ENCODE measurements at regions not wholly inside any gene's neighbourhood (a gene's known extent, or its start where the extent isn't known, plus 50 kb on each side); places are given as distances from the start of the nearest gene placed in this dataset.

DNA sequence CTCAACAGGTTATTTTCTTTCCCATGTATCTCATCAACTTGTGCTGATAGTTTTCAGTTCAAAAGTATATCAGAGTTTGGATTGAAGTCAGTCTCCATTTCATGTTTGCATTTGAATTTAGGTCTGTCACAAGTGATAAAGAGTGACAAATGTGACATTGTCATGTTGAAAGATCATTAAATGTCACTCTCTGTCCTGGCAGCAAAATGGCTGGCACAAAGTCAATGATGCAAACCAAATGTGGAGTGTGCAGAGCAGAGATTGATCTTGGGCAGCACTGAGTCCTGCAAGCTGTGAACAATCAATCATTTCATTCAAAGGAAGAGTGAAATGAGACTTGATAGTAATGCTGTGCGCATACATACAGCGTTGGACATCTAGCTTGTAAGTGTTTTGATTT lies 421.8 kb upstream of the CDH7 start:
- no peak for ATAC-seq
- TF ChIP-seq, protein P1, sequence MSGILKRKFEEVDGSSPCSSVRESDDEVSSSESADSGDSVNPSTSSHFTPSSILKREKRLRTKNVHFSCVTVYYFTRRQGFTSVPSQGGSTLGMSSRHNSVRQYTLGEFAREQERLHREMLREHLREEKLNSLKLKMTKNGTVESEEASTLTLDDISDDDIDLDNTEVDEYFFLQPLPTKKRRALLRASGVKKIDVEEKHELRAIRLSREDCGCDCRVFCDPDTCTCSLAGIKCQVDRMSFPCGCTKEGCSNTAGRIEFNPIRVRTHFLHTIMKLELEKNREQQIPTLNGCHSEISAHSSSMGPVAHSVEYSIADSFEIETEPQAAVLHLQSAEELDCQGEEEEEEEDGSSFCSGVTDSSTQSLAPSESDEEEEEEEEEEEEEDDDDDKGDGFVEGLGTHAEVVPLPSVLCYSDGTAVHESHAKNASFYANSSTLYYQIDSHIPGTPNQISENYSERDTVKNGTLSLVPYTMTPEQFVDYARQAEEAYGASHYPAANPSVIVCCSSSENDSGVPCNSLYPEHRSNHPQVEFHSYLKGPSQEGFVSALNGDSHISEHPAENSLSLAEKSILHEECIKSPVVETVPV (CRISPR knock-in tag; IDR thresholded peaks at IDR 0.05) = no peak
- TF ChIP-seq, protein P2, sequence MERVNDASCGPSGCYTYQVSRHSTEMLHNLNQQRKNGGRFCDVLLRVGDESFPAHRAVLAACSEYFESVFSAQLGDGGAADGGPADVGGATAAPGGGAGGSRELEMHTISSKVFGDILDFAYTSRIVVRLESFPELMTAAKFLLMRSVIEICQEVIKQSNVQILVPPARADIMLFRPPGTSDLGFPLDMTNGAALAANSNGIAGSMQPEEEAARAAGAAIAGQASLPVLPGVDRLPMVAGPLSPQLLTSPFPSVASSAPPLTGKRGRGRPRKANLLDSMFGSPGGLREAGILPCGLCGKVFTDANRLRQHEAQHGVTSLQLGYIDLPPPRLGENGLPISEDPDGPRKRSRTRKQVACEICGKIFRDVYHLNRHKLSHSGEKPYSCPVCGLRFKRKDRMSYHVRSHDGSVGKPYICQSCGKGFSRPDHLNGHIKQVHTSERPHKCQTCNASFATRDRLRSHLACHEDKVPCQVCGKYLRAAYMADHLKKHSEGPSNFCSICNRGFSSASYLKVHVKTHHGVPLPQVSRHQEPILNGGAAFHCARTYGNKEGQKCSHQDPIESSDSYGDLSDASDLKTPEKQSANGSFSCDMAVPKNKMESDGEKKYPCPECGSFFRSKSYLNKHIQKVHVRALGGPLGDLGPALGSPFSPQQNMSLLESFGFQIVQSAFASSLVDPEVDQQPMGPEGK (CRISPR knock-in tag; IDR thresholded peaks at IDR 0.05; ENCODE audit: borderline replicate concordance) = no peak
- TF ChIP-seq ESRRG (CRISPR knock-in tag; IDR thresholded peaks at IDR 0.05) = no peak

DNA sequence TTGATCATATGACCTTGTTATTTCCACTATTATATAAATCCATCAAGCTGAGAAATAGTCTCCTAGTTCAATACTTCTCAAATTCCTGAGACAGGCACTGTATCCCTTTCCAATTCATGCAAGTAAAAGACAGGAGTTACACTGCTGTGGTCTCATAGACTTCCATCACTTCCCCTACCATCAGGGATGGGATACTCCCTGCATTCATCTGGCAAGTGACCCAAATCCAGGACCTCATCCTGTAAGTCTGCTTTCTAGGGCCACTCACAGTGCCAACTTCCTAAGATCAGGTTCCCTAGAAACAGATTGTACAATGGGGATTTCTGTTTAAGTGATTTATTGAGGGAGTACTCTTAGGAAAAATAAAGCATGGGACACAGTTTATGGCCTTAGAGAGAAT lies 424.0 kb upstream of the CDH7 start:
- no peak for ATAC-seq
- TF ChIP-seq BACH2 (CRISPR knock-in tag; IDR thresholded peaks at IDR 0.05; ENCODE audit: borderline replicate concordance) = no peak
- no peak for TF ChIP-seq ZNF8 (CRISPR knock-in tag; IDR thresholded peaks at IDR 0.05)
- no peak for TF ChIP-seq ARNTL (CRISPR knock-in tag; IDR thresholded peaks at IDR 0.05; ENCODE audit: borderline replicate concordance, low read depth)

DNA sequence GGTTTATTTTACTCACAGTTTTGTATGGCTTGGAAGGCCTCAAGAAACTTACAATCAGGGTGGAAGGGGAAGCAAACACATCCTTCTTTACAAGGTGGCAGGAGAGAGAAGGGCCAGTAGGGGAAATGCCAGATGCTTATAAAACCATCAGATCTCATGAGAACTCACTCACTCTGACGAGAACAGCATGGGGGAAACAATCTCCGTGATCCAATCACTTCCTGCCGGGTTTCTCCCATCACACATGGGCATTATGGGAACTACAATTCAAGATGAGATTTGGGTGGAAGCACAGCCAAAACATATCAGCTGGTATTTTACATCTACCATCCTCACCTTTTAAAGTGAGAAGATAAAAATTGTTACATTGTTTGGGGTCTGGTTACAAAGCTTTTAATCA lies 427.9 kb upstream of the CDH7 start:
- TF ChIP-seq ZNF8 (CRISPR knock-in tag; IDR thresholded peaks at IDR 0.05) (no peak), TCF4 (CRISPR knock-in tag; IDR thresholded peaks at IDR 0.05; ENCODE audit: borderline replicate concordance) (no peak), TOX (CRISPR knock-in tag; IDR thresholded peaks at IDR 0.05; ENCODE audit: borderline replicate concordance) (no peak), CSDC2 (CRISPR knock-in tag; IDR thresholded peaks at IDR 0.05) (no peak), RARB (CRISPR knock-in tag; IDR thresholded peaks at IDR 0.05) (no peak), ESRRG (CRISPR knock-in tag; IDR thresholded peaks at IDR 0.05) (no peak), OSR1 (CRISPR knock-in tag; IDR thresholded peaks at IDR 0.05) (no peak), SNAI2 (CRISPR knock-in tag; IDR thresholded peaks at IDR 0.05) (no peak), ZFP3 (CRISPR knock-in tag; IDR thresholded peaks at IDR 0.05) (no peak), PPARA (CRISPR knock-in tag; IDR thresholded peaks at IDR 0.05; ENCODE audit: borderline replicate concordance) (no peak), ISL1 (CRISPR knock-in tag; IDR thresholded peaks at IDR 0.05) (no peak), ZNF70 (CRISPR knock-in tag; IDR thresholded peaks at IDR 0.05) (no peak), GLIS3 (CRISPR knock-in tag; IDR thresholded peaks at IDR 0.05) (no peak), ZC3H10 (CRISPR knock-in tag; IDR thresholded peaks at IDR 0.05) (no peak), ARNTL (CRISPR knock-in tag; IDR thresholded peaks at IDR 0.05; ENCODE audit: borderline replicate concordance, low read depth) (no peak), ZNF565 (CRISPR knock-in tag; conservative IDR thresholded peaks at IDR 0.05; ENCODE audit: low read depth) (no peak)
- TF ChIP-seq, protein P2 (CRISPR knock-in tag; IDR thresholded peaks at IDR 0.05; ENCODE audit: borderline replicate concordance) = no peak
- TF ChIP-seq, protein P1 (CRISPR knock-in tag; IDR thresholded peaks at IDR 0.05) = no peak
- TF ChIP-seq, protein P3, sequence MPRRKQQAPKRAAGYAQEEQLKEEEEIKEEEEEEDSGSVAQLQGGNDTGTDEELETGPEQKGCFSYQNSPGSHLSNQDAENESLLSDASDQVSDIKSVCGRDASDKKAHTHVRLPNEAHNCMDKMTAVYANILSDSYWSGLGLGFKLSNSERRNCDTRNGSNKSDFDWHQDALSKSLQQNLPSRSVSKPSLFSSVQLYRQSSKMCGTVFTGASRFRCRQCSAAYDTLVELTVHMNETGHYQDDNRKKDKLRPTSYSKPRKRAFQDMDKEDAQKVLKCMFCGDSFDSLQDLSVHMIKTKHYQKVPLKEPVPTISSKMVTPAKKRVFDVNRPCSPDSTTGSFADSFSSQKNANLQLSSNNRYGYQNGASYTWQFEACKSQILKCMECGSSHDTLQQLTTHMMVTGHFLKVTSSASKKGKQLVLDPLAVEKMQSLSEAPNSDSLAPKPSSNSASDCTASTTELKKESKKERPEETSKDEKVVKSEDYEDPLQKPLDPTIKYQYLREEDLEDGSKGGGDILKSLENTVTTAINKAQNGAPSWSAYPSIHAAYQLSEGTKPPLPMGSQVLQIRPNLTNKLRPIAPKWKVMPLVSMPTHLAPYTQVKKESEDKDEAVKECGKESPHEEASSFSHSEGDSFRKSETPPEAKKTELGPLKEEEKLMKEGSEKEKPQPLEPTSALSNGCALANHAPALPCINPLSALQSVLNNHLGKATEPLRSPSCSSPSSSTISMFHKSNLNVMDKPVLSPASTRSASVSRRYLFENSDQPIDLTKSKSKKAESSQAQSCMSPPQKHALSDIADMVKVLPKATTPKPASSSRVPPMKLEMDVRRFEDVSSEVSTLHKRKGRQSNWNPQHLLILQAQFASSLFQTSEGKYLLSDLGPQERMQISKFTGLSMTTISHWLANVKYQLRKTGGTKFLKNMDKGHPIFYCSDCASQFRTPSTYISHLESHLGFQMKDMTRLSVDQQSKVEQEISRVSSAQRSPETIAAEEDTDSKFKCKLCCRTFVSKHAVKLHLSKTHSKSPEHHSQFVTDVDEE (CRISPR knock-in tag; IDR thresholded peaks at IDR 0.05) = no peak
- TF ChIP-seq, protein P4, sequence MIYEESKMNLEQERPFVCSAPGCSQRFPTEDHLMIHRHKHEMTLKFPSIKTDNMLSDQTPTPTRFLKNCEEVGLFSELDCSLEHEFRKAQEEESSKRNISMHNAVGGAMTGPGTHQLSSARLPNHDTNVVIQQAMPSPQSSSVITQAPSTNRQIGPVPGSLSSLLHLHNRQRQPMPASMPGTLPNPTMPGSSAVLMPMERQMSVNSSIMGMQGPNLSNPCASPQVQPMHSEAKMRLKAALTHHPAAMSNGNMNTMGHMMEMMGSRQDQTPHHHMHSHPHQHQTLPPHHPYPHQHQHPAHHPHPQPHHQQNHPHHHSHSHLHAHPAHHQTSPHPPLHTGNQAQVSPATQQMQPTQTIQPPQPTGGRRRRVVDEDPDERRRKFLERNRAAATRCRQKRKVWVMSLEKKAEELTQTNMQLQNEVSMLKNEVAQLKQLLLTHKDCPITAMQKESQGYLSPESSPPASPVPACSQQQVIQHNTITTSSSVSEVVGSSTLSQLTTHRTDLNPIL (CRISPR knock-in tag; IDR thresholded peaks at IDR 0.05; ENCODE audit: low read depth) = no peak
- no peak for ATAC-seq
